ENCODE measurements at regions not wholly inside any gene's neighbourhood (a gene's known extent, or its start where the extent isn't known, plus 50 kb on each side); places are given as distances from the start of the nearest gene placed in this dataset.

DNA sequence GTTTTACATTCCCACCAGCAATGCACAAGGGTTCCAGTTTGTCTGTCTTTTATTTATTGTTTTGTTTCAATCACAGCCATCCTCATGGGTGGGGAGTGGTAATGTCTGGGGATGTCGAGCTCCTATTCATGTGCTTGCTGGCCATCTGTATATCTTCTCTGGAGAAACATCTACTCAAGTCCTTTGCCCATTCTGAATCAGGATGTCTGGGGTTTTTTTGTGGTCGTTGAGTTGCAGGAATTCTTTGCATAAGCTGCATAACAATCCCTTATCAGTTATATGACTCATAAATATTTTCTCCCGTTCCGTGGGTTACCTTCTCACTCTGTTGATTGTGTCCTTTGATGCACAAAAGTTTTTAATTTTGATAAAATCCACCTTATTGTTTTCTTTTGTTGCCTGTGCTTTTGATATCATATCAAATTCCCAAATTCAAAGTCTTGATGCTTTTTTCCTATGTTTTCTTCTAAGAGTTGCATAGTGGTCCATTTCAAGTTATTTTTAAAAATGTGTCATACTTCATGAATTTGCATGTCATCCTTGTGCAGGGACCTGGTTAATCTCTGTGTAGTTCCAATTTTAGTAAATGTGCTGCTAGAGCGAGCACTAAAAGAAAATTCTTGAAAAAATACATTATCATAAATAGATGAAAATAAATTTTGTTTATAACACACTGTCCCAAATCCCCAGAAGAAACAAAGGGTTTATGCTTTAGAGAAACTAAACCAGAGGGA, 54.9 kb upstream of the PDE10A start:
- H3K36me3 ChIP-seq (replicated peaks; ENCODE audit: insufficient read depth, low read depth), result no peaks in the 10 kb centered on the region
- no peaks in the 10 kb centered on the region for H3K9me3 ChIP-seq (ENCODE audit: low read depth)
- no peaks in the 10 kb centered on the region for H4K20me1 ChIP-seq (ENCODE audit: insufficient read depth, poor library complexity, severe bottlenecking)
- no peaks in the 10 kb centered on the region for H3K79me2 ChIP-seq
- DNase-seq (ENCODE audit: low spot score), result no peak
- H2AFZ ChIP-seq, result no peak overlapping the region
- no peaks in the 10 kb centered on the region for H3K9me2 ChIP-seq (replicated peaks; ENCODE audit: insufficient read depth)
- H3K4me3 ChIP-seq, result no peak overlapping the region
- H3K27me3 ChIP-seq, result no peaks in the 10 kb centered on the region
- H3K4me1 ChIP-seq (ENCODE audit: insufficient read depth), result peaks cover 3% of the 10 kb centered on the region
- H3K27ac ChIP-seq, result no peak overlapping the region
- 41% methylated on average over 5 of the region's 5 CpGs for WGBS (ENCODE audit: low lambda C conversion rate, missing lambda C conversion rate)
- H3K4me2 ChIP-seq, result no peak overlapping the region
- no peak for TF ChIP-seq EZH2phosphoT487 (IDR thresholded peaks at IDR 0.05; ENCODE audit: low read depth, severe bottlenecking, unreplicated experiment)
- no peak for TF ChIP-seq EZH2 (IDR thresholded peaks at IDR 0.05; ENCODE audit: borderline replicate concordance)
- TF ChIP-seq, protein P1, sequence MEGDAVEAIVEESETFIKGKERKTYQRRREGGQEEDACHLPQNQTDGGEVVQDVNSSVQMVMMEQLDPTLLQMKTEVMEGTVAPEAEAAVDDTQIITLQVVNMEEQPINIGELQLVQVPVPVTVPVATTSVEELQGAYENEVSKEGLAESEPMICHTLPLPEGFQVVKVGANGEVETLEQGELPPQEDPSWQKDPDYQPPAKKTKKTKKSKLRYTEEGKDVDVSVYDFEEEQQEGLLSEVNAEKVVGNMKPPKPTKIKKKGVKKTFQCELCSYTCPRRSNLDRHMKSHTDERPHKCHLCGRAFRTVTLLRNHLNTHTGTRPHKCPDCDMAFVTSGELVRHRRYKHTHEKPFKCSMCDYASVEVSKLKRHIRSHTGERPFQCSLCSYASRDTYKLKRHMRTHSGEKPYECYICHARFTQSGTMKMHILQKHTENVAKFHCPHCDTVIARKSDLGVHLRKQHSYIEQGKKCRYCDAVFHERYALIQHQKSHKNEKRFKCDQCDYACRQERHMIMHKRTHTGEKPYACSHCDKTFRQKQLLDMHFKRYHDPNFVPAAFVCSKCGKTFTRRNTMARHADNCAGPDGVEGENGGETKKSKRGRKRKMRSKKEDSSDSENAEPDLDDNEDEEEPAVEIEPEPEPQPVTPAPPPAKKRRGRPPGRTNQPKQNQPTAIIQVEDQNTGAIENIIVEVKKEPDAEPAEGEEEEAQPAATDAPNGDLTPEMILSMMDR (IDR thresholded peaks at IDR 0.05; ENCODE audit: poor library complexity), result no peak

DNA sequence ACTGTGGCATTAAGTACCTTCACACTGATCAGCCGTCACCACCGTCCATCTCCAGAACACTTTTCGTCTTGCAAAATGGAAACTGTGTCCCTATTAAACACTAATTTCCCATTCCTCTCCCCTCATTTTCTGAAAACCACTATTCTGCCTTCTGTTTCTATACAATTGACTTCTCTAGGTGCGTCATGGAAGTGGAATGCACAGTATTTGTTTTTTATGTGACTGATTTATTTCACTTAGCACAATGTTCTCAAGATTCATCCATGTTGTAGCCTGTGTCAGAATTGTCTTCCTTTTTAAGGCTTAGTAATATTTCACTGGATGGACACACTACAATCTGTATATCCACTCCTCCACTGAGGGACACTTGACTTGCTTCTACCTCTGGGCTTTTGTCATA, 53.8 kb upstream of the PDE10A start:
- DNase-seq (ENCODE audit: low spot score), result no peak
- Histone ChIP-seq H3K4me1 (ENCODE audit: insufficient read depth) (peaks cover 3% of the 10 kb centered on the region), H2AFZ (no peak overlapping the region), H4K20me1 (ENCODE audit: insufficient read depth, poor library complexity, severe bottlenecking) (no peaks in the 10 kb centered on the region), H3K4me3 (no peak overlapping the region), H3K27me3 (no peaks in the 10 kb centered on the region), H3K4me2 (no peak overlapping the region), H3K79me2 (no peaks in the 10 kb centered on the region), H3K27ac (no peak overlapping the region), H3K36me3 (replicated peaks; ENCODE audit: insufficient read depth, low read depth) (no peaks in the 10 kb centered on the region), H3K9me2 (replicated peaks; ENCODE audit: insufficient read depth) (no peaks in the 10 kb centered on the region), H3K9me3 (ENCODE audit: low read depth) (no peaks in the 10 kb centered on the region)
- TF ChIP-seq EZH2 (IDR thresholded peaks at IDR 0.05; ENCODE audit: borderline replicate concordance), result no peak
- no peak for TF ChIP-seq EZH2phosphoT487 (IDR thresholded peaks at IDR 0.05; ENCODE audit: low read depth, severe bottlenecking, unreplicated experiment)
- TF ChIP-seq, protein P1 (IDR thresholded peaks at IDR 0.05; ENCODE audit: poor library complexity), result no peak
- 93% methylated on average over 4 of the region's 4 CpGs for WGBS (ENCODE audit: low lambda C conversion rate, missing lambda C conversion rate)

DNA sequence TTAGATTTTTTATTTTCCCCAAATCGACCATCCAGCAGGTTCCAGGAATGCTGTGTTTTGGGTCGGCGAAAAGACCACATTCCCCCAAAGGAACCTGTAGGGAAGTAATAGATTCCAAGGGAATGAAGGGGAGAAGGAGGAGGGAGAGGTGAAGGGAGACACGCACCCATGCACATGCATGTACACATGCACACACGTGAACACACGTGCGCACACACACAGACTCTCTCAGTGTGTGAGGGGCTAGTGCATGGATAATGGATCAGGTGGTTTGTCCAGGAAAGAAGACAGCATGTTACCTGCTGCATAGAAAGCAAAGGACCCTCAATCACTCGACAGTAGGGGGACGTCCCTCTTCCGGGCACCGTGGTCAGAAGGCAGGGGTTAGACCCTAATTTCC, 52.4 kb upstream of the PDE10A start:
- no peaks in the 10 kb centered on the region for H3K27me3 ChIP-seq
- TF ChIP-seq EZH2 (IDR thresholded peaks at IDR 0.05; ENCODE audit: borderline replicate concordance), result no peak
- TF ChIP-seq, protein P1 (IDR thresholded peaks at IDR 0.05; ENCODE audit: poor library complexity), result no peak
- no peaks in the 10 kb centered on the region for H3K9me2 ChIP-seq (replicated peaks; ENCODE audit: insufficient read depth)
- no peak overlapping the region for H3K4me2 ChIP-seq
- no peaks in the 10 kb centered on the region for H4K20me1 ChIP-seq (ENCODE audit: insufficient read depth, poor library complexity, severe bottlenecking)
- H3K4me1 ChIP-seq (ENCODE audit: insufficient read depth), result no peaks in the 10 kb centered on the region
- H3K9me3 ChIP-seq (ENCODE audit: low read depth), result no peaks in the 10 kb centered on the region
- no peaks in the 10 kb centered on the region for H3K79me2 ChIP-seq
- no peak overlapping the region for H3K4me3 ChIP-seq
- H3K36me3 ChIP-seq (replicated peaks; ENCODE audit: insufficient read depth, low read depth), result no peaks in the 10 kb centered on the region
- 94% methylated on average over 11 of the region's 11 CpGs for WGBS (ENCODE audit: low lambda C conversion rate, missing lambda C conversion rate)
- DNase-seq (ENCODE audit: low spot score), result no peak
- no peak overlapping the region for H3K27ac ChIP-seq
- no peak overlapping the region for H2AFZ ChIP-seq

Data from hepatocyte (in vitro differentiated cells).